ENCODE measurements at regions not wholly inside any gene's neighbourhood (a gene's known extent, or its start where the extent isn't known, plus 50 kb on each side); places are given as distances from the start of the nearest gene placed in this dataset.
"Not testable (repeated sequence)": the region's sequence is repeated elsewhere in the genome, so short reads cannot be mapped to it uniquely, and the experiment has no call there.

- no peak for DNase-seq (ENCODE audit: low spot score)
Measured at GRCh38 chr6:11326116-11326515, 93.6 kb upstream of the NEDD9 start.

- DNase-seq (ENCODE audit: low spot score), result no peak
Measured at GRCh38 chr6:11324453-11325015, 92.1 kb upstream of the NEDD9 start.

- no peak for DNase-seq (ENCODE audit: low spot score)
Measured at GRCh38 chr6:11323666-11324452, 91.4 kb upstream of the NEDD9 start.

- DNase-seq (ENCODE audit: low spot score), result no peak
Measured at GRCh38 chr6:11322252-11322885, 89.9 kb upstream of the NEDD9 start.

GRCh38 chr6:11320914-11321597, 88.6 kb upstream of the NEDD9 start:
- no peak for DNase-seq (ENCODE audit: low spot score)

GRCh38 chr6:11318835-11319813, 86.7 kb upstream of the NEDD9 start:
- DNase-seq (ENCODE audit: low spot score), result no peak

- DNase-seq (ENCODE audit: low spot score), result peak; percentile 55
Measured at GRCh38 chr6:11317885-11318771, 85.7 kb upstream of the NEDD9 start.

GRCh38 chr6:11315743-11316437, 83.4 kb upstream of the NEDD9 start:
- no peak for DNase-seq (ENCODE audit: low spot score)

- DNase-seq (ENCODE audit: low spot score), result no peak
Measured at GRCh38 chr6:11313207-11313606, 80.7 kb upstream of the NEDD9 start.

GRCh38 chr6:11311970-11312369, 79.5 kb upstream of the NEDD9 start:
- no peak for DNase-seq (ENCODE audit: low spot score)

- no peak for DNase-seq (ENCODE audit: low spot score)
Measured at GRCh38 chr6:11309947-11310665, 77.6 kb upstream of the NEDD9 start.

- DNase-seq (ENCODE audit: low spot score), result no peak
Measured at GRCh38 chr6:11307226-11307625, 74.8 kb upstream of the NEDD9 start.

- no peak for DNase-seq (ENCODE audit: low spot score)
Measured at GRCh38 chr6:11304946-11305345, 72.5 kb upstream of the NEDD9 start.

- DNase-seq (ENCODE audit: low spot score), result not testable (repeated sequence)
Measured at GRCh38 chr6:11299876-11300428, 67.5 kb upstream of the NEDD9 start.

- DNase-seq (ENCODE audit: low spot score), result not testable (repeated sequence)
Measured at GRCh38 chr6:11299421-11299784, 66.9 kb upstream of the NEDD9 start.

GRCh38 chr6:11298651-11299420, 66.4 kb upstream of the NEDD9 start:
- DNase-seq (ENCODE audit: low spot score), result no peak

GRCh38 chr6:11297376-11297729, 64.9 kb upstream of the NEDD9 start:
- DNase-seq (ENCODE audit: low spot score), result no peak

All from ureter (tissue), 1 donor.